ENCODE measurements at regions not wholly inside any gene's neighbourhood (a gene's known extent, or its start where the extent isn't known, plus 50 kb on each side); places are given as distances from the start of the nearest gene placed in this dataset.

- no peak for TF ChIP-seq CTCF (IDR thresholded peaks at IDR 0.05; ENCODE audit: partially characterized antibody, unreplicated experiment)
- no peak for DNase-seq
- Mint-ChIP-seq H3K4me3 (ENCODE audit: unreplicated experiment) (no peak overlapping the region), H3K9me3 (ENCODE audit: unreplicated experiment) (no peaks in the 10 kb centered on the region), H3K4me1 (ENCODE audit: low read depth, unreplicated experiment) (no peaks in the 10 kb centered on the region), H3K27me3 (ENCODE audit: unreplicated experiment) (no peaks in the 10 kb centered on the region), H3K36me3 (ENCODE audit: unreplicated experiment) (no peaks in the 10 kb centered on the region), H3K27ac (ENCODE audit: unreplicated experiment) (no peak overlapping the region)
Observed at GRCh38 chr11:131160846-131161245, 209.6 kb upstream of the NTM start.

DNA sequence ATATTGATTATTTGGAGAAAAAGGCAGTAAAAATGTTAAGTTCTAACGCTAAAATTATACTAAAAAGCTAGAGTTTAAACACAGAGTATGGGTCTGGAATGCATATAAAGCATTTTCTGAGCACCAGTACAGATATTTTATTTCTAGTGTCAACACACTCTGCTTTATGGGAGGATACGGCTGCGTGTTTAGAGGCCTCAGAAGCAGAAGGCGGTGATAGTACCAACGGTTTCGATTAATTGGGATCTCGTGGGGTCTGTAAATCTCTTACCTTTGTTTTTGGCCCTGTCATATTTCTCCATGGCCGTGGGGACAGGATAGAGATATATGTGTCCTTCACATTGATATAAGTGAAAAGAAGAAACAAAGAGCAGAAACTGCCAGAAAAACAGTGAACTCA lies 206.8 kb upstream of the NTM start:
- Mint-ChIP-seq H3K9me3 (ENCODE audit: unreplicated experiment) (no peaks in the 10 kb centered on the region), H3K27me3 (ENCODE audit: unreplicated experiment) (no peaks in the 10 kb centered on the region), H3K36me3 (ENCODE audit: unreplicated experiment) (no peaks in the 10 kb centered on the region), H3K27ac (ENCODE audit: unreplicated experiment) (no peak overlapping the region), H3K4me1 (ENCODE audit: low read depth, unreplicated experiment) (no peaks in the 10 kb centered on the region), H3K4me3 (ENCODE audit: unreplicated experiment) (no peak overlapping the region)
- TF ChIP-seq CTCF (IDR thresholded peaks at IDR 0.05; ENCODE audit: partially characterized antibody, unreplicated experiment): no peak
- DNase-seq: no peak

DNA sequence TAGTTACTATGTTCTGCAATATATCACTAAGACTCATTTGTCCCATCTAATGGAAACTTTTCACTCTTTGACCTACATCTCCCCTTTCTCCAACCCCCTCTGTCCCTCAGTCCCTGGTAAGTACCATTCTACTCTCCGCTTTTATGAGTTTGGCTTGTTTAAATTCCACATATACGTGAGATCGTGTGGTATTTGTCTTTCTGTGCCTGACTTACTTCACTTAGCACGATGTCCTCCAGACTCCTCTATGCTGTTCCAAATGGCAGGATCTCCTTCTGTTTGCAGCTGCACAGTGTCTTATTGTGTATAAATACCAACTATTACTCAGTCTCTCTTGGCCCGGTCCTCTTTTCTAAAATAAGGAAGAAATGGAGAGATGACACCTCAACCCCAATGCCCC lies 205.4 kb upstream of the NTM start:
- Mint-ChIP-seq H3K4me1 (ENCODE audit: low read depth, unreplicated experiment) (no peaks in the 10 kb centered on the region), H3K27ac (ENCODE audit: unreplicated experiment) (no peak overlapping the region)

DNA sequence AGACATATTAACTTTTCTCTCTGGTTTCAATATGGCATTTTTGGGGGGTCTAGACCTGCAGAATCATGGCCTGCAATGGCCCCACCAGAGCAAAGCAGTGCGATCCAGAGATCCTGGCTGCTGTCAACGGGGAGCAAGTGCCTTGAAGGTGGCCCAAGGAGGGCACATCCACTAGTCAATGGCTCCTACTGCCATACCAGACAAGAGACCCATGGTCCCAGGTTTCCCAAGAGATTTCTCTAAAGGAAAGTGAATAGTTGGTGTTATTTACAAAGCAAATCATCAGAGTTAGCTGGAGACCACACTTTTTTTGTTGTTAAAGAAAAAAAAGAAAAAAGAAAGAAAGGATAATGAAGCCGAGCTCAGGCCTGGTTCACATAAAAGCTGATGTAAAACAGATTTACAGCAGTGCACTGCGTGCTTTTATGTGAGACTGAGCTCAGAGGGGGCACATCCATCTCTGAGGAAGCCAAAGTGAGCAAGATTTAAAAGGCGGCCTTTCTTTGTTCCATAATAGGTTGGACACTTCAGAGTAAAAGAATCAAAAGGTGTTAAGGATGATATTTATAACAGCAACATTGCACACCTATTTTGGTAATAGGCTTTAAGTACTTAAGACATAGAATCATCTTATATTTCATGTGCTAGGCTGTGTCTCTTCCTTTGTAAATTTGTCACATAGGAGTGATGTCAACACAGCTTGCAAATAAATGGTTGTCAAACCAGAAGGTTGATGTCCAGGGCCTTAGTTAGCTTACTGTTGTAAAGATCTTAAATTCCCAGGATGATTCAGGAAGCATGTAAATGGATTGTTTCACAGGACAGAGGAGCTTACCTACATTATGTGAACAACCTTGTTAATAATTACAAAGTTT lies 201.3 kb upstream of the NTM start:
- DNase-seq: no peak
- no peak overlapping the region for H3K4me3 Mint-ChIP-seq (ENCODE audit: unreplicated experiment)
- H3K36me3 Mint-ChIP-seq (ENCODE audit: unreplicated experiment): no peaks in the 10 kb centered on the region
- TF ChIP-seq CTCF (IDR thresholded peaks at IDR 0.05; ENCODE audit: partially characterized antibody, unreplicated experiment): no peak
- no peaks in the 10 kb centered on the region for H3K4me1 Mint-ChIP-seq (ENCODE audit: low read depth, unreplicated experiment)
- no peak overlapping the region for H3K27ac Mint-ChIP-seq (ENCODE audit: unreplicated experiment)
- H3K27me3 Mint-ChIP-seq (ENCODE audit: unreplicated experiment): no peaks in the 10 kb centered on the region
- H3K9me3 Mint-ChIP-seq (ENCODE audit: unreplicated experiment): no peaks in the 10 kb centered on the region

More for the DNA sequence above, 205.4 kb upstream of the NTM start:
- H3K36me3 Mint-ChIP-seq (ENCODE audit: unreplicated experiment): no peaks in the 10 kb centered on the region
- TF ChIP-seq CTCF (IDR thresholded peaks at IDR 0.05; ENCODE audit: partially characterized antibody, unreplicated experiment): no peak
- DNase-seq: no peak
- H3K4me3 Mint-ChIP-seq (ENCODE audit: unreplicated experiment): no peak overlapping the region
- H3K27me3 Mint-ChIP-seq (ENCODE audit: unreplicated experiment): no peaks in the 10 kb centered on the region
- no peaks in the 10 kb centered on the region for H3K9me3 Mint-ChIP-seq (ENCODE audit: unreplicated experiment)

DNA sequence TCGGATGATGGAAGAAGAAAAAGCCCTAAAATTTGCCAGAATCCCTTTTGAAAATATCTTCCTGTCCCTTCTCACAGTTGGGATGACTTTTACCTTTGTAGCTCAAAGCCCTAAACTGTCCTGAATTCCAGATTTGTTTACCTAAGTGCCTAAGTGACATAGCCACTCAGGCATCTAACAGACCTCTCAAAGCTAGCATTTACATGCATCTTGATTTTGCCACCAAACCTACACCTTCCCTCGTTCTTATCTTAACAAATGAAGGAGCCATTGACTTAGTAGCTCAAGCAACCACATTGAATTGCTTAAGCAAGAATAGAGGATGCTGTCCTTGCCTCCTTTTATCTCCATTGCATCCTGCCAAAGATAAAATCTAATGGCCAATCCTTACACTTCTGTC lies 198.4 kb upstream of the NTM start:
- Mint-ChIP-seq H3K27ac (ENCODE audit: unreplicated experiment) (no peak overlapping the region), H3K4me1 (ENCODE audit: low read depth, unreplicated experiment) (no peaks in the 10 kb centered on the region), H3K27me3 (ENCODE audit: unreplicated experiment) (no peaks in the 10 kb centered on the region), H3K9me3 (ENCODE audit: unreplicated experiment) (no peaks in the 10 kb centered on the region), H3K36me3 (ENCODE audit: unreplicated experiment) (no peaks in the 10 kb centered on the region), H3K4me3 (ENCODE audit: unreplicated experiment) (no peak overlapping the region)
- TF ChIP-seq CTCF (IDR thresholded peaks at IDR 0.05; ENCODE audit: partially characterized antibody, unreplicated experiment): no peak
- DNase-seq: no peak

All from glutamatergic neuron (in vitro differentiated cells).